ENCODE measurements at regions not wholly inside any gene's neighbourhood (a gene's known extent, or its start where the extent isn't known, plus 50 kb on each side); places are given as distances from the start of the nearest gene placed in this dataset.

GRCh38 chr12:126506426-126507182 lies 1441.4 kb downstream of the AACS start:
- TF ChIP-seq, protein P1, sequence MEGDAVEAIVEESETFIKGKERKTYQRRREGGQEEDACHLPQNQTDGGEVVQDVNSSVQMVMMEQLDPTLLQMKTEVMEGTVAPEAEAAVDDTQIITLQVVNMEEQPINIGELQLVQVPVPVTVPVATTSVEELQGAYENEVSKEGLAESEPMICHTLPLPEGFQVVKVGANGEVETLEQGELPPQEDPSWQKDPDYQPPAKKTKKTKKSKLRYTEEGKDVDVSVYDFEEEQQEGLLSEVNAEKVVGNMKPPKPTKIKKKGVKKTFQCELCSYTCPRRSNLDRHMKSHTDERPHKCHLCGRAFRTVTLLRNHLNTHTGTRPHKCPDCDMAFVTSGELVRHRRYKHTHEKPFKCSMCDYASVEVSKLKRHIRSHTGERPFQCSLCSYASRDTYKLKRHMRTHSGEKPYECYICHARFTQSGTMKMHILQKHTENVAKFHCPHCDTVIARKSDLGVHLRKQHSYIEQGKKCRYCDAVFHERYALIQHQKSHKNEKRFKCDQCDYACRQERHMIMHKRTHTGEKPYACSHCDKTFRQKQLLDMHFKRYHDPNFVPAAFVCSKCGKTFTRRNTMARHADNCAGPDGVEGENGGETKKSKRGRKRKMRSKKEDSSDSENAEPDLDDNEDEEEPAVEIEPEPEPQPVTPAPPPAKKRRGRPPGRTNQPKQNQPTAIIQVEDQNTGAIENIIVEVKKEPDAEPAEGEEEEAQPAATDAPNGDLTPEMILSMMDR (IDR thresholded peaks at IDR 0.05; ENCODE audit: low read depth, low read length, missing control alignments) = no peak
- no peak for DNase-seq (ENCODE audit: extremely low read depth, low read depth)
- H3K4me3 ChIP-seq (replicated peaks; ENCODE audit: low read depth, low read length) = no peak overlapping the region

DNA sequence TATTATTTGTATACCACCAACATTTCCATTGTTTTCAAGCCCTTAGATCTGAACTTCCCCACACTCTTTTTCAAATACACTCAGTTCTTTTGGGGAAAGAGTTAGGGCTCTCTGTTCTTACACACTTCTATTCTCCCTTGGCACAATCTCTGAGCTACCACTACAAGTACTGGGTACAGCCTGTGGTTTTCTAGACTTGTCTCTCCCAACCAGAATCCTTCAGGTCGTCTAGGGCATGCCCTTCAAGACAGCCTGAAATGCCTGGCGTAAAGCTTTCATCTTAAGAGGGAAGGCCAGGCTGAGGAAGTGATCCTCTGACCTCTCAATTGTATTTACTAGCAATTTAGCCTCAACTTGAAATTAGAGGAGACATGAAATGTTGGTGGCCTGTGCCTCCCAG lies 1442.0 kb downstream of the AACS start:
- TF ChIP-seq, protein P1 (IDR thresholded peaks at IDR 0.05; ENCODE audit: low read depth, low read length, missing control alignments) = no peak
- H3K4me3 ChIP-seq (replicated peaks; ENCODE audit: low read depth, low read length) = no peak overlapping the region
- DNase-seq (ENCODE audit: extremely low read depth, low read depth) = no peak

DNA sequence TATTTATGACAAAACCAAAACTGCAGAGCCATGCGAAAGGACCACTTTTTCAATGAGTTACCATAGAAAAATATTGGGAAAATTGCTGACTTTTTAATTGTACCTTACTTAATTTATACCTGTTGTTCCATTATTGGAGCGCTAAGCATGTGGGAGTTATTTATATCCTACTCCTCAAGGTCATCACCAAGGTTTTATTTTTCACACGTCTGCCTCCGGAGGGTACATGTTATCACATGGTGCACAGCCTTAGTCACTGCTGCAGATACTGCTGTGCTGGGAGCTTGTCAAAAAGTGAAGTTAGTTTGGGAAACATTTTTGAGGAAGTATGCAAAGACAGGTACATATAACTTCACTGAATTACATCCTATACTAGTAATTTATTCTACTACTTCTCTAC lies 1444.3 kb downstream of the AACS start:
- no peak overlapping the region for H3K4me3 ChIP-seq (replicated peaks; ENCODE audit: low read depth, low read length)
- TF ChIP-seq, protein P1 (IDR thresholded peaks at IDR 0.05; ENCODE audit: low read depth, low read length, missing control alignments) = no peak
- no peak for DNase-seq (ENCODE audit: extremely low read depth, low read depth)

DNA sequence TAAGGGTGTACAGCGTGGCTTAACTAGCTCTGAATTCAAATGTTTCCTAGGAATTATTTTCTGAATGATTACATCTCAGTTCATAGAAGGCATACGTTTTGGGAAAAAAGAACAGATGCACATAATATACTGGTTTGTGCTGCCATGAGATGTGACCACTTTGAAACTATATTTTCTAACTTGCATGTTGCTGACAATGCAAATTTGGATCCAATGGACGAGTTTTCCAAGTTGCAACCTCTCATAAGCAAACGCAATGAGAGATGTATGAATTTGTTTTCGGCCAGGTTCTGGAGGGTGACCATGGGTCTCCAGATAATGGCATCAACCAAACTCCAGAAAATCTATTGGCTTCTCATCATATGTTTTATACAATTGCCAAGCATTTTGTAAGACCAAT lies 1445.4 kb downstream of the AACS start:
- no peak overlapping the region for H3K4me3 ChIP-seq (replicated peaks; ENCODE audit: low read depth, low read length)
- DNase-seq (ENCODE audit: extremely low read depth, low read depth) = no peak
- TF ChIP-seq, protein P1 (IDR thresholded peaks at IDR 0.05; ENCODE audit: low read depth, low read length, missing control alignments) = no peak

- TF ChIP-seq, protein P1 (IDR thresholded peaks at IDR 0.05; ENCODE audit: low read depth, low read length, missing control alignments) = no peak
- no peak for DNase-seq (ENCODE audit: extremely low read depth, low read depth)
- H3K4me3 ChIP-seq (replicated peaks; ENCODE audit: low read depth, low read length) = no peak overlapping the region
Observed at GRCh38 chr12:126512916-126513913, 1448.0 kb downstream of the AACS start.

- no peak for DNase-seq (ENCODE audit: extremely low read depth, low read depth)
- no peak overlapping the region for H3K4me3 ChIP-seq (replicated peaks; ENCODE audit: low read depth, low read length)
- TF ChIP-seq, protein P1 (IDR thresholded peaks at IDR 0.05; ENCODE audit: low read depth, low read length, missing control alignments) = no peak
Observed at GRCh38 chr12:126518596-126519200, 1453.5 kb downstream of the AACS start.
